Tibial nerve (tissue), 4 donors: ENCODE measurements at regions not wholly inside any gene's neighbourhood (a gene's known extent, or its start where the extent isn't known, plus 50 kb on each side); places are given as distances from the start of the nearest gene placed in this dataset.
"Not testable (repeated sequence)": the region's sequence is repeated elsewhere in the genome, so short reads cannot be mapped to it uniquely, and the experiment has no call there.

Experiments
- DNase-seq, 2 donors: peaks; one replicate each; pipeline ENCODE4 v3.0.0-alpha.2; 2019; ENCODE audit warnings: low spot score in 2 of 2
- H3K27ac ChIP-seq, 4 donors: fragments of 200-600 bp; sonication (generic) in 3 of 4; one replicate each; pipeline ENCODE4 v1.5.1; 2017 to 2019; ENCODE audit warnings: mild to moderate bottlenecking in 1 of 4
- H3K27me3 ChIP-seq, 2 donors: fragments of 200-600 bp; sonication (generic) in 1 of 2; one replicate each; pipeline versions ENCODE4 v1.5.1 to v1.6.0; 2017 to 2019
- H3K36me3 ChIP-seq, 3 donors: fragments of 200-600 bp; sonication (generic); one replicate each; pipeline ENCODE4 v1.5.1; 2018 to 2019
- H3K4me1 ChIP-seq, 4 donors: fragments of 200-600 bp; sonication (generic) in 3 of 4; one replicate each; pipeline ENCODE4 v1.5.1; 2017 to 2019
- H3K4me3 ChIP-seq, 4 donors: fragments of 200-600 bp; sonication (generic) in 3 of 4; one replicate each; pipeline ENCODE4 v1.5.1; 2017 to 2019; ENCODE audit warnings: mild to moderate bottlenecking in 1 of 4, moderate library complexity in 1 of 4
- H3K9me3 ChIP-seq, 4 donors: fragments of 200-600 bp; sonication (generic) in 3 of 4; one replicate each; pipeline ENCODE4 v1.5.1; 2017 to 2019
- CTCF ChIP-seq, 5 experiments: fragments of 200-600 bp in 3 of 5; fragments of 450-650 bp in 2 of 5; sonication (generic) in 3 of 5; IDR thresholded peaks; one replicate each; pipeline ENCODE4 v1.5.1; 2016 to 2019; ENCODE audit warnings: antibody characterized with exemption in 5 of 5, mild to moderate bottlenecking in 3 of 5, moderate library complexity in 2 of 5
- EP300 ChIP-seq, 2 donors: sonication (generic); formaldehyde crosslinking; IDR thresholded peaks; one replicate each; pipeline ENCODE4 v1.6.1; 2017; ENCODE audit warnings: antibody characterized with exemption in 2 of 2, mild to moderate bottlenecking in 1 of 2
- POLR2A ChIP-seq, 2 donors: fragments of 450-650 bp; IDR thresholded peaks; one replicate each; pipeline ENCODE4 v1.6.1; 2017; ENCODE audit warnings: antibody characterized with exemption in 2 of 2, mild to moderate bottlenecking in 2 of 2, moderate library complexity in 2 of 2
- WGBS, 2 donors: methylation state at CpG; one replicate each; pipeline ENCODE4 v1.1.5; 2018; 5-methylcytosine and 5-hydroxymethylcytosine counted together

GRCh38 chr4:93897559-93897958 lies 69.0 kb downstream of the ATOH1 start:
- Histone ChIP-seq H3K9me3 (no peaks in the 10 kb centered on the region), H3K36me3 (no peaks in the 10 kb centered on the region), H3K4me3 (no peak overlapping the region), H3K27me3 (no peaks in the 10 kb centered on the region), H3K27ac (no peak overlapping the region), H3K4me1 (no peaks in the 10 kb centered on the region)
- DNase-seq: no peak
- TF ChIP-seq CTCF (IDR thresholded peaks at IDR 0.05): peak in 2 of 5 experiments; percentile 12 to 14
- no peak for TF ChIP-seq POLR2A (IDR thresholded peaks at IDR 0.05)
- WGBS, 2 donors: 54 to 55% methylated on average over 1 of the region's 1 CpG

- H3K36me3 ChIP-seq: no peaks in the 10 kb centered on the region
Observed at GRCh38 chr4:93908778-93909177, 80.2 kb downstream of the ATOH1 start.

GRCh38 chr4:93911671-93912070 lies 83.1 kb downstream of the ATOH1 start:
- no peaks in the 10 kb centered on the region for H3K27me3 ChIP-seq
- no peak overlapping the region for H3K4me3 ChIP-seq
- H3K27ac ChIP-seq: no peak overlapping the region
- TF ChIP-seq POLR2A (IDR thresholded peaks at IDR 0.05): no peak
- TF ChIP-seq CTCF (IDR thresholded peaks at IDR 0.05): no peak
- no peak for TF ChIP-seq EP300 (IDR thresholded peaks at IDR 0.05)
- WGBS, 2 donors: 93 to 97% methylated on average over 2 of the region's 2 CpGs
- no peaks in the 10 kb centered on the region for H3K36me3 ChIP-seq
- H3K4me1 ChIP-seq: no peaks in the 10 kb centered on the region
- no peaks in the 10 kb centered on the region for H3K9me3 ChIP-seq
- DNase-seq: no peak

More at GRCh38 chr4:93908778-93909177, 80.2 kb downstream of the ATOH1 start:
- Histone ChIP-seq H3K27me3 (no peaks in the 10 kb centered on the region), H3K4me3 (no peak overlapping the region), H3K9me3 (no peaks in the 10 kb centered on the region), H3K27ac (no peak overlapping the region), H3K4me1 (no peaks in the 10 kb centered on the region)
- TF ChIP-seq POLR2A (IDR thresholded peaks at IDR 0.05): no peak
- TF ChIP-seq EP300 (IDR thresholded peaks at IDR 0.05): no peak
- 93 to 95% methylated on average over 3 of the region's 3 CpGs for WGBS, 2 donors
- DNase-seq: no peak

GRCh38 chr4:93912146-93912545 lies 83.6 kb downstream of the ATOH1 start:
- H3K9me3 ChIP-seq: no peaks in the 10 kb centered on the region
- no peaks in the 10 kb centered on the region for H3K27me3 ChIP-seq
- no peaks in the 10 kb centered on the region for H3K36me3 ChIP-seq
- no peak for DNase-seq
- no peak for TF ChIP-seq EP300 (IDR thresholded peaks at IDR 0.05)
- no peak for TF ChIP-seq CTCF (IDR thresholded peaks at IDR 0.05)
- no peak for TF ChIP-seq POLR2A (IDR thresholded peaks at IDR 0.05)
- no peak overlapping the region for H3K27ac ChIP-seq
- no peak overlapping the region for H3K4me3 ChIP-seq
- 68 to 81% methylated on average over 2 of the region's 2 CpGs for WGBS, 2 donors
- no peaks in the 10 kb centered on the region for H3K4me1 ChIP-seq

GRCh38 chr4:93918856-93919255 lies 90.3 kb downstream of the ATOH1 start:
- no peaks in the 10 kb centered on the region for H3K27me3 ChIP-seq
- H3K36me3 ChIP-seq: no peaks in the 10 kb centered on the region
- no peaks in the 10 kb centered on the region for H3K4me1 ChIP-seq
- H3K4me3 ChIP-seq: no peak overlapping the region
- WGBS, 2 donors: 85 to 86% methylated on average over 2 of the region's 2 CpGs
- H3K9me3 ChIP-seq: peaks cover 0 to 5% (median 0%) of the 10 kb centered on the region in 4 donors
- TF ChIP-seq EP300 (IDR thresholded peaks at IDR 0.05) (no peak), POLR2A (IDR thresholded peaks at IDR 0.05) (no peak), CTCF (IDR thresholded peaks at IDR 0.05) (no peak)
- no peak overlapping the region for H3K27ac ChIP-seq
- DNase-seq: no peak

GRCh38 chr4:93923570-93923969 lies 95.0 kb downstream of the ATOH1 start:
- WGBS, 2 donors: 89 to 94% methylated on average over 2 of the region's 2 CpGs
- not testable (repeated sequence) for H3K4me1 ChIP-seq, DNase-seq, H3K27ac ChIP-seq, H3K27me3 ChIP-seq, H3K36me3 ChIP-seq, H3K4me3 ChIP-seq
- peaks cover 0 to 19% (median 0%) of the 10 kb centered on the region in 4 donors for H3K9me3 ChIP-seq
